ENCODE measurements at regions not wholly inside any gene's neighbourhood (a gene's known extent, or its start where the extent isn't known, plus 50 kb on each side); places are given as distances from the start of the nearest gene placed in this dataset.

DNA sequence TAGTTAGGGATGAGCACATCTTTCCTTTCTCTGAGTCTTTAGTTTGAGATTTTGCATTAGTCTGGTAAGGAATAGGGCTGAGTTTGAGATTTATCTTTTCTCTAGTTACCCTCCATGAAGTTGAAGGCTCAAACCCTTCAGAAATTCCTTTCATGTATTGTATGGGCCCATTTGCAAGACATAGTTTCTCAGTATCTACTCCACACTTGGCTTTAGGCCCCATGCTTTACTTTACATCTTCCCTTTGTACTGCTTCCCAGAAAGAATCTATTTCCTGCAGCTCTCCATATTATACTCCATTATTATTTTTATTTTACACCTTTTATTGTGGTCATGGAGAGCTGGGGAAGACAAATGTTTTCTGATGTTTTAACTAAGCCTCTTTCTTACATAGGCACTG lies 1038.2 kb downstream of the TECRL start:
- TF ChIP-seq, protein P1, sequence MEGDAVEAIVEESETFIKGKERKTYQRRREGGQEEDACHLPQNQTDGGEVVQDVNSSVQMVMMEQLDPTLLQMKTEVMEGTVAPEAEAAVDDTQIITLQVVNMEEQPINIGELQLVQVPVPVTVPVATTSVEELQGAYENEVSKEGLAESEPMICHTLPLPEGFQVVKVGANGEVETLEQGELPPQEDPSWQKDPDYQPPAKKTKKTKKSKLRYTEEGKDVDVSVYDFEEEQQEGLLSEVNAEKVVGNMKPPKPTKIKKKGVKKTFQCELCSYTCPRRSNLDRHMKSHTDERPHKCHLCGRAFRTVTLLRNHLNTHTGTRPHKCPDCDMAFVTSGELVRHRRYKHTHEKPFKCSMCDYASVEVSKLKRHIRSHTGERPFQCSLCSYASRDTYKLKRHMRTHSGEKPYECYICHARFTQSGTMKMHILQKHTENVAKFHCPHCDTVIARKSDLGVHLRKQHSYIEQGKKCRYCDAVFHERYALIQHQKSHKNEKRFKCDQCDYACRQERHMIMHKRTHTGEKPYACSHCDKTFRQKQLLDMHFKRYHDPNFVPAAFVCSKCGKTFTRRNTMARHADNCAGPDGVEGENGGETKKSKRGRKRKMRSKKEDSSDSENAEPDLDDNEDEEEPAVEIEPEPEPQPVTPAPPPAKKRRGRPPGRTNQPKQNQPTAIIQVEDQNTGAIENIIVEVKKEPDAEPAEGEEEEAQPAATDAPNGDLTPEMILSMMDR (IDR thresholded peaks at IDR 0.05): no peak
- no peak for TF ChIP-seq POLR2A (IDR thresholded peaks at IDR 0.05)

Measured in testis (tissue), 2 donors.